GM23338 (cell line): ENCODE measurements at regions not wholly inside any gene's neighbourhood (a gene's known extent, or its start where the extent isn't known, plus 50 kb on each side); places are given as distances from the start of the nearest gene placed in this dataset.
A peak's percentile ranks its signal among the peaks of the same experiment; 100 is the strongest.

ENCODE experiments used
- ATAC-seq: fragments of 200-7000 bp; cut with Tn5 transposase; 3 replicates; pipeline ENCODE4 v1.9.1; 2020
- DNase-seq: peaks from one replicate; pipeline ENCODE4 v3.0.0-alpha.2; 2015; ENCODE audit warnings: low spot score
- H2AFZ ChIP-seq: fragments of 200-600 bp; sonication (generic); 2 replicates; pipeline ENCODE4 v1.8.0; 2016; ENCODE audit warnings: antibody characterized with exemption, mild to moderate bottlenecking, moderate library complexity
- H3F3A ChIP-seq: fragments of 200-600 bp; sonication (generic); replicated peaks from 2 replicates; pipeline ENCODE4 v1.8.0; 2017; ENCODE audit warnings: antibody characterized with exemption, mixed run types, low read depth
- H3K27ac ChIP-seq: fragments of 200-600 bp; sonication (generic); 2 replicates; pipeline ENCODE4 v1.6.1; 2016; ENCODE audit warnings: low read depth
- H3K27me3 ChIP-seq: fragments of 200-600 bp; sonication (generic); 2 replicates; pipeline ENCODE4 v1.8.0; 2016; ENCODE audit warnings: mild to moderate bottlenecking, mixed run types, moderate library complexity; ENCODE audit not compliant: insufficient read depth
- H3K36me3 ChIP-seq: fragments of 200-600 bp; sonication (generic); 2 replicates; pipeline ENCODE4 v1.8.0; 2016; ENCODE audit warnings: mild to moderate bottlenecking; ENCODE audit not compliant: insufficient read depth
- H3K4me1 ChIP-seq: fragments of 200-600 bp; sonication (generic); 2 replicates; pipeline ENCODE4 v1.8.0; 2016; ENCODE audit warnings: mild to moderate bottlenecking, moderate library complexity; ENCODE audit not compliant: insufficient read depth
- H3K4me2 ChIP-seq: fragments of 200-600 bp; sonication (generic); 2 replicates; pipeline ENCODE4 v1.7.1; 2017; ENCODE audit warnings: mixed run types
- H3K4me3 ChIP-seq: fragments of 200-600 bp; sonication (generic); 2 replicates; pipeline ENCODE4 v1.6.1; 2016; ENCODE audit warnings: mixed run types
- H3K79me2 ChIP-seq: fragments of 200-600 bp; sonication (generic); replicated peaks from 2 replicates; pipeline ENCODE4 v1.8.0; 2017; ENCODE audit warnings: mild to moderate bottlenecking; ENCODE audit not compliant: insufficient read depth
- H3K9me2 ChIP-seq: fragments of 200-600 bp; sonication (generic); 2 replicates; pipeline ENCODE4 v1.8.0; 2017; ENCODE audit not compliant: insufficient read depth
- H4K20me1 ChIP-seq: fragments of 200-600 bp; sonication (generic); replicated peaks from 2 replicates; pipeline ENCODE4 v1.8.0; 2017; ENCODE audit warnings: mild to moderate bottlenecking; ENCODE audit not compliant: insufficient read depth
- H3K27ac Mint-ChIP-seq: 2 replicates; pipeline ENCODE4 v1.8.0; 2020; ENCODE audit warnings: inconsistent platforms, mild to moderate bottlenecking, moderate library complexity, mixed read lengths
- H3K27me3 Mint-ChIP-seq: 3 replicates; pipeline ENCODE4 v1.8.0; 2022; ENCODE audit warnings: low read depth, mild to moderate bottlenecking, moderate library complexity, mixed read lengths, inconsistent platforms; ENCODE audit not compliant: insufficient read depth, poor library complexity
- H3K36me3 Mint-ChIP-seq: 3 replicates; pipeline ENCODE4 v1.8.0; 2021; ENCODE audit warnings: low read depth, mild to moderate bottlenecking, inconsistent platforms, moderate library complexity, mixed read lengths
- H3K4me1 Mint-ChIP-seq: 3 replicates; pipeline ENCODE4 v1.8.0; 2020; ENCODE audit warnings: mild to moderate bottlenecking, inconsistent platforms, mixed read lengths
- H3K4me3 Mint-ChIP-seq: 3 replicates; pipeline ENCODE4 v1.8.0; 2021; ENCODE audit warnings: moderate library complexity, mild to moderate bottlenecking, inconsistent platforms, mixed read lengths
- H3K9me3 Mint-ChIP-seq: 3 replicates; pipeline ENCODE4 v1.8.0; 2020; ENCODE audit warnings: moderate library complexity, mild to moderate bottlenecking, inconsistent platforms, mixed read lengths
- CTCF ChIP-seq, 2 experiments: fragments of 200-600 bp in 1 of 2; sonication (generic) in 1 of 2; conservative IDR thresholded peaks; 2 replicates each; pipeline versions ENCODE4 v1.5.1 to v1.6.1; 2016 to 2017; ENCODE audit warnings: antibody characterized with exemption in 2 of 2, low read depth in 2 of 2, mild to moderate bottlenecking in 2 of 2, moderate library complexity in 1 of 2
- NANOG ChIP-seq: IDR thresholded peaks from 2 replicates; pipeline ENCODE4 v1.6.1; 2016; ENCODE audit warnings: antibody characterized with exemption, borderline replicate concordance
- ZNF114 ChIP-seq: fragments of 250-450 bp; sonication (Bioruptor Pico); IDR thresholded peaks from 2 replicates; pipeline ENCODE4 v1.5.0; 2020; ENCODE audit warnings: mild to moderate bottlenecking, moderate library complexity
- ZNF462 ChIP-seq: fragments of 250-450 bp; sonication (Bioruptor Pico); IDR thresholded peaks from 2 replicates; pipeline ENCODE4 v1.5.0; 2020; ENCODE audit warnings: mild to moderate bottlenecking, moderate library complexity

GRCh38 chr19:31530781-31531180 lies 181.5 kb upstream of the TSHZ3 start:
- Histone ChIP-seq H3F3A (no peaks in the 10 kb centered on the region), H3K79me2 (no peaks in the 10 kb centered on the region), H3K27me3 (no peaks in the 10 kb centered on the region), H3K4me3 (no peak overlapping the region), H2AFZ (peak overlapping the region; percentile 28; the same call in 1 of the 2 replicates), H3K9me2 (no peaks in the 10 kb centered on the region), H3K36me3 (no peaks in the 10 kb centered on the region), H3K4me1 (no peaks in the 10 kb centered on the region; the same call in 1 of the 2 replicates), H4K20me1 (no peaks in the 10 kb centered on the region), H3K4me2 (no peak overlapping the region), H3K27ac (no peak overlapping the region)
- no peak for DNase-seq
- Mint-ChIP-seq H3K27me3 (peaks cover under 1% of the 10 kb centered on the region), H3K4me3 (no peak overlapping the region), H3K27ac (no peak overlapping the region), H3K4me1 (peaks cover 9% of the 10 kb centered on the region; the same call in 2 of the 3 replicates), H3K9me3 (peaks cover 10% of the 10 kb centered on the region), H3K36me3 (peaks cover 5% of the 10 kb centered on the region; the same call in 2 of the 3 replicates)
- ATAC-seq, result no peak
- no peak for TF ChIP-seq ZNF114 (CRISPR knock-in tag)

GRCh38 chr19:31531326-31531725 lies 182.1 kb upstream of the TSHZ3 start:
- H4K20me1 ChIP-seq, result no peaks in the 10 kb centered on the region
- no peak overlapping the region for H3K27ac ChIP-seq
- H3K9me3 Mint-ChIP-seq, result peaks cover 5% of the 10 kb centered on the region; the same call in 2 of the 3 replicates
- H3K27ac Mint-ChIP-seq, result no peak overlapping the region
- H3K4me2 ChIP-seq, result no peak overlapping the region
- no peaks in the 10 kb centered on the region for H3K79me2 ChIP-seq
- H2AFZ ChIP-seq, result peak overlapping the region; percentile 28; the same call in 1 of the 2 replicates
- H3K9me2 ChIP-seq, result no peaks in the 10 kb centered on the region
- no peak for DNase-seq
- H3K27me3 Mint-ChIP-seq, result peaks cover 2% of the 10 kb centered on the region
- peaks cover 9% of the 10 kb centered on the region; the same call in 2 of the 3 replicates for H3K4me1 Mint-ChIP-seq
- H3K36me3 ChIP-seq, result no peaks in the 10 kb centered on the region
- H3K4me1 ChIP-seq, result no peaks in the 10 kb centered on the region; the same call in 1 of the 2 replicates
- H3K27me3 ChIP-seq, result no peaks in the 10 kb centered on the region
- ATAC-seq, result no peak; the same call in 2 of the 3 replicates
- H3K4me3 ChIP-seq, result no peak overlapping the region
- H3F3A ChIP-seq, result no peaks in the 10 kb centered on the region
- no peak for TF ChIP-seq NANOG
- peak in 1 of 2 experiments; percentile 10; a peak in 1 of 4 replicates for TF ChIP-seq CTCF (conservative IDR thresholded peaks at IDR 0.05; ENCODE audit: low read depth in 2 of 2)
- no peak for TF ChIP-seq ZNF462 (CRISPR knock-in tag)
- H3K4me3 Mint-ChIP-seq, result no peak overlapping the region
- H3K36me3 Mint-ChIP-seq, result peaks cover 1% of the 10 kb centered on the region; the same call in 2 of the 3 replicates
